ENCODE measurements at regions not wholly inside any gene's neighbourhood (a gene's known extent, or its start where the extent isn't known, plus 50 kb on each side); places are given as distances from the start of the nearest gene placed in this dataset.

DNA sequence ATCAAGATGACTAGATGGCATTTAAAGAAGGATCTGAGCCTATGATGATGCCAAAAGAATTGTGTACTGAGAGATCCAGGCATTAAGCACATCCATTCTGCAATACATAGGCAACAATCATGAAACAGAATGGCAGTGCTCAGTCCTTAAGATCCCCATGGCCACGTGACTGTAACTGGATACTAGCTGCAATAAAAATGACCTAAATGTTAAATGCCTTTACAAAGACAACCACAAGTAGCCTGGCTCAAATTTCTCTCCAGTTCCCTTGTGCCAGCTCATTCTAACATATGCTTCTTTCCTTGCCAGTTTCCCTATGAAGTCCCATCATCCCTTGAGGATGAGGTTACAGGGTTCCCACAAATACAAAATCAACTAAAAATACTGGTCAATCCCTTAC is 148.3 kb upstream of the GHR start:
- H3K27me3 ChIP-seq (ENCODE audit: control insufficient read depth, extremely low read depth, insufficient read depth, low read length) = peaks cover 6% of the 10 kb centered on the region
- no peak for FAIRE-seq
- no peaks in the 10 kb centered on the region for H3K4me1 ChIP-seq (ENCODE audit: control insufficient read depth, extremely low read depth, insufficient read depth, low read length)
- no peak overlapping the region for H3K9ac ChIP-seq (ENCODE audit: control insufficient read depth, extremely low read depth, insufficient read depth, low read length)
- H4K20me1 ChIP-seq (ENCODE audit: control insufficient read depth, extremely low read depth, insufficient read depth, low read length) = no peaks in the 10 kb centered on the region
- no peaks in the 10 kb centered on the region for H3K9me1 ChIP-seq (ENCODE audit: control insufficient read depth, extremely low read depth, insufficient read depth, low read length)
- no peaks in the 10 kb centered on the region for H3K79me2 ChIP-seq (ENCODE audit: control insufficient read depth, insufficient read depth, low read length)
- H3K9me3 ChIP-seq (ENCODE audit: control insufficient read depth, low read depth, low read length) = no peaks in the 10 kb centered on the region
- H3K27ac ChIP-seq (ENCODE audit: control insufficient read depth, insufficient read depth, low read length) = no peak overlapping the region
- H2AFZ ChIP-seq (ENCODE audit: control insufficient read depth, low read length) = no peak overlapping the region
- TF ChIP-seq, protein P1, sequence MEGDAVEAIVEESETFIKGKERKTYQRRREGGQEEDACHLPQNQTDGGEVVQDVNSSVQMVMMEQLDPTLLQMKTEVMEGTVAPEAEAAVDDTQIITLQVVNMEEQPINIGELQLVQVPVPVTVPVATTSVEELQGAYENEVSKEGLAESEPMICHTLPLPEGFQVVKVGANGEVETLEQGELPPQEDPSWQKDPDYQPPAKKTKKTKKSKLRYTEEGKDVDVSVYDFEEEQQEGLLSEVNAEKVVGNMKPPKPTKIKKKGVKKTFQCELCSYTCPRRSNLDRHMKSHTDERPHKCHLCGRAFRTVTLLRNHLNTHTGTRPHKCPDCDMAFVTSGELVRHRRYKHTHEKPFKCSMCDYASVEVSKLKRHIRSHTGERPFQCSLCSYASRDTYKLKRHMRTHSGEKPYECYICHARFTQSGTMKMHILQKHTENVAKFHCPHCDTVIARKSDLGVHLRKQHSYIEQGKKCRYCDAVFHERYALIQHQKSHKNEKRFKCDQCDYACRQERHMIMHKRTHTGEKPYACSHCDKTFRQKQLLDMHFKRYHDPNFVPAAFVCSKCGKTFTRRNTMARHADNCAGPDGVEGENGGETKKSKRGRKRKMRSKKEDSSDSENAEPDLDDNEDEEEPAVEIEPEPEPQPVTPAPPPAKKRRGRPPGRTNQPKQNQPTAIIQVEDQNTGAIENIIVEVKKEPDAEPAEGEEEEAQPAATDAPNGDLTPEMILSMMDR (optimal IDR thresholded peaks at IDR 0.05 in 1 of 3, IDR thresholded peaks at IDR 0.05 in 1 of 3, conservative IDR thresholded peaks at IDR 0.05 in 1 of 3; ENCODE audit: extremely low read depth in 1 of 3, insufficient read depth in 2 of 3, low read length in 3 of 3) = no peak
- no peak for TF ChIP-seq EZH2 (IDR thresholded peaks at IDR 0.05; ENCODE audit: low read length)
- H3K36me3 ChIP-seq (ENCODE audit: control insufficient read depth in 2 of 2, extremely low read depth in 1 of 2, insufficient read depth in 2 of 2, low read length in 2 of 2) = no peaks in the 10 kb centered on the region
- DNase-seq (ENCODE audit: low read depth, low spot score) = no peak
- no peak overlapping the region for H3K4me2 ChIP-seq (ENCODE audit: control insufficient read depth, extremely low read depth, insufficient read depth, low read depth, low read length)
- dilution Hi-C loops (cut with MboI; ENCODE audit: extremely low pct_ligation_motif_present, low sequenced_read_pairs) = no loop called here
- H3K4me3 ChIP-seq (ENCODE audit: control insufficient read depth in 2 of 3, extremely low read depth in 1 of 3, insufficient read depth in 2 of 3, low read depth in 1 of 3, low read length in 3 of 3) = no peak overlapping the region

DNA sequence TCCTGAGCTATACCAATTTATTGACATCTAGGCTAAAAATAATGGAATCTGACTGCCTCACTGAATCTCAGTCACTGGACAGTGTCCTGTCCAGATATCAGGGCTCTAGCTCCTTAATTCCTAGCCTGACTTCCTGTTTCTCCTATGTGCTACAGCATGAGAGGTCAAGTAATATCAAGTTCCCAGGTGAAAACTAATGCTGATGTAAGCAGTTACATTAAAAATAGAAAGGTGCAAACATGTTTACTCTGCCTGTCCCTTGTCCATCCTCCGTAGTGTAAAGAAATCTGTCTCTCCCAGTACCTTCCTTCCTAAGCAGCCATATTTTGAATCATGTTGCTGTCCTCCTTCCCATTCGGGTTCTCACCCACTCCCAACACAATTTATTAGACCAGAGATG is 145.9 kb upstream of the GHR start:
- dilution Hi-C loops (cut with MboI; ENCODE audit: extremely low pct_ligation_motif_present, low sequenced_read_pairs) = no loop called here

More for the DNA sequence above, 145.9 kb upstream of the GHR start:
- no peaks in the 10 kb centered on the region for H3K27me3 ChIP-seq (ENCODE audit: control insufficient read depth, extremely low read depth, insufficient read depth, low read length)
- H4K20me1 ChIP-seq (ENCODE audit: control insufficient read depth, extremely low read depth, insufficient read depth, low read length) = no peaks in the 10 kb centered on the region
- H3K79me2 ChIP-seq (ENCODE audit: control insufficient read depth, insufficient read depth, low read length) = no peaks in the 10 kb centered on the region
- no peaks in the 10 kb centered on the region for H3K9me1 ChIP-seq (ENCODE audit: control insufficient read depth, extremely low read depth, insufficient read depth, low read length)
- no peak for TF ChIP-seq EZH2 (IDR thresholded peaks at IDR 0.05; ENCODE audit: low read length)
- TF ChIP-seq, protein P1 (optimal IDR thresholded peaks at IDR 0.05 in 1 of 3, IDR thresholded peaks at IDR 0.05 in 1 of 3, conservative IDR thresholded peaks at IDR 0.05 in 1 of 3; ENCODE audit: extremely low read depth in 1 of 3, insufficient read depth in 2 of 3, low read length in 3 of 3) = no peak
- no peak overlapping the region for H3K4me2 ChIP-seq (ENCODE audit: control insufficient read depth, extremely low read depth, insufficient read depth, low read depth, low read length)
- H3K9ac ChIP-seq (ENCODE audit: control insufficient read depth, extremely low read depth, insufficient read depth, low read length) = no peak overlapping the region
- H3K27ac ChIP-seq (ENCODE audit: control insufficient read depth, insufficient read depth, low read length) = no peak overlapping the region
- no peak overlapping the region for H2AFZ ChIP-seq (ENCODE audit: control insufficient read depth, low read length)
- no peaks in the 10 kb centered on the region for H3K4me1 ChIP-seq (ENCODE audit: control insufficient read depth, extremely low read depth, insufficient read depth, low read length)
- FAIRE-seq (no peak), DNase-seq (ENCODE audit: low read depth, low spot score) (no peak)
- H3K4me3 ChIP-seq (ENCODE audit: control insufficient read depth in 2 of 3, extremely low read depth in 1 of 3, insufficient read depth in 2 of 3, low read depth in 1 of 3, low read length in 3 of 3) = no peak overlapping the region
- no peaks in the 10 kb centered on the region for H3K9me3 ChIP-seq (ENCODE audit: control insufficient read depth, low read depth, low read length)
- no peaks in the 10 kb centered on the region for H3K36me3 ChIP-seq (ENCODE audit: control insufficient read depth in 2 of 2, extremely low read depth in 1 of 2, insufficient read depth in 2 of 2, low read length in 2 of 2)
